Hepatocyte (in vitro differentiated cells): ENCODE measurements at regions not wholly inside any gene's neighbourhood (a gene's known extent, or its start where the extent isn't known, plus 50 kb on each side); places are given as distances from the start of the nearest gene placed in this dataset.
A peak's percentile ranks its signal among the peaks of the same experiment; 100 is the strongest.

Experiments
- DNase-seq: peaks from one replicate; pipeline ENCODE4 v3.0.0-alpha.2; 2016; ENCODE audit warnings: low spot score
- H2AFZ ChIP-seq: fragments of 200-600 bp; sonication (generic); 2 replicates; pipeline ENCODE4 v1.6.0; 2016; ENCODE audit warnings: antibody characterized with exemption, mild to moderate bottlenecking
- H3K27ac ChIP-seq: fragments of 200-600 bp; sonication (generic); 2 replicates; pipeline ENCODE4 v1.5.1; 2016; ENCODE audit warnings: mild to moderate bottlenecking
- H3K27me3 ChIP-seq: fragments of 200-600 bp; sonication (generic); 2 replicates; pipeline ENCODE4 v1.6.1; 2016
- H3K36me3 ChIP-seq: fragments of 200-600 bp; sonication (generic); replicated peaks from 2 replicates; pipeline ENCODE4 v1.5.1; 2016; ENCODE audit warnings: low read depth; ENCODE audit not compliant: insufficient read depth
- H3K4me1 ChIP-seq: fragments of 200-600 bp; sonication (generic); 2 replicates; pipeline ENCODE4 v1.5.1; 2016; ENCODE audit warnings: mild to moderate bottlenecking, moderate library complexity; ENCODE audit not compliant: insufficient read depth
- H3K4me2 ChIP-seq: fragments of 200-600 bp; sonication (generic); 2 replicates; pipeline ENCODE4 v1.6.0; 2016
- H3K4me3 ChIP-seq: fragments of 200-600 bp; sonication (generic); 2 replicates; pipeline ENCODE4 v1.5.1; 2016; ENCODE audit warnings: mild to moderate bottlenecking
- H3K79me2 ChIP-seq: fragments of 200-600 bp; sonication (generic); 2 replicates; pipeline ENCODE4 v1.6.0; 2017; ENCODE audit warnings: mild to moderate bottlenecking
- H3K9me2 ChIP-seq: fragments of 200-600 bp; sonication (generic); replicated peaks from 2 replicates; pipeline ENCODE4 v1.6.0; 2017; ENCODE audit warnings: mild to moderate bottlenecking; ENCODE audit not compliant: insufficient read depth
- H3K9me3 ChIP-seq: fragments of 200-600 bp; sonication (generic); 2 replicates; pipeline ENCODE4 v1.5.1; 2016; ENCODE audit warnings: low read depth, mild to moderate bottlenecking
- H4K20me1 ChIP-seq: fragments of 200-600 bp; sonication (generic); 2 replicates; pipeline ENCODE4 v1.6.0; 2016; ENCODE audit warnings: mild to moderate bottlenecking; ENCODE audit not compliant: insufficient read depth, poor library complexity, severe bottlenecking
- CTCF ChIP-seq: fragments of 200-600 bp; sonication (generic); IDR thresholded peaks from 2 replicates; pipeline ENCODE4 v1.5.1; 2016; ENCODE audit warnings: antibody characterized with exemption, mild to moderate bottlenecking; ENCODE audit not compliant: poor library complexity
- EZH2 ChIP-seq: fragments of 200-600 bp; sonication (generic); IDR thresholded peaks from 2 replicates; pipeline ENCODE4 v1.6.1; 2016; ENCODE audit warnings: antibody characterized with exemption, mild to moderate bottlenecking, borderline replicate concordance
- EZH2phosphoT487 ChIP-seq: fragments of 200-600 bp; sonication (generic); IDR thresholded peaks from one replicate; pipeline ENCODE4 v1.6.1; 2018; ENCODE audit warnings: antibody characterized with exemption, mild to moderate bottlenecking, low read depth, moderate library complexity; ENCODE audit not compliant: unreplicated experiment, severe bottlenecking
- WGBS: methylation state at CpG from one replicate; pipeline ENCODE4 v1.1.6; 2016; ENCODE audit warnings: low lambda C conversion rate; ENCODE audit errors: missing lambda C conversion rate; 5-methylcytosine and 5-hydroxymethylcytosine counted together

GRCh38 chr11:127679816-127680545 is 679.4 kb upstream of the KIRREL3 start:
- H3K4me3 ChIP-seq = no peak overlapping the region
- no peak for TF ChIP-seq CTCF
- TF ChIP-seq EZH2phosphoT487 = no peak
- no peak for TF ChIP-seq EZH2
- no peaks in the 10 kb centered on the region for H3K79me2 ChIP-seq
- H3K9me2 ChIP-seq = no peaks in the 10 kb centered on the region
- H3K4me1 ChIP-seq = no peaks in the 10 kb centered on the region
- H3K36me3 ChIP-seq = no peaks in the 10 kb centered on the region
- H4K20me1 ChIP-seq = no peaks in the 10 kb centered on the region
- H3K9me3 ChIP-seq = no peaks in the 10 kb centered on the region
- H3K4me2 ChIP-seq = no peak overlapping the region
- H3K27ac ChIP-seq = peak overlapping the region; percentile 24
- WGBS = 52% methylated on average over 8 of the region's 8 CpGs
- no peak overlapping the region for H2AFZ ChIP-seq
- no peaks in the 10 kb centered on the region for H3K27me3 ChIP-seq
- DNase-seq = peak; percentile 27

- H4K20me1 ChIP-seq = no peaks in the 10 kb centered on the region
- H2AFZ ChIP-seq = no peak overlapping the region
- no peaks in the 10 kb centered on the region for H3K36me3 ChIP-seq
- 88% methylated on average over 2 of the region's 2 CpGs for WGBS
- H3K4me1 ChIP-seq = no peaks in the 10 kb centered on the region
- no peak for TF ChIP-seq CTCF
- no peak for TF ChIP-seq EZH2phosphoT487
- TF ChIP-seq EZH2 = no peak
- no peak overlapping the region for H3K4me3 ChIP-seq
- H3K27me3 ChIP-seq = no peaks in the 10 kb centered on the region
- no peaks in the 10 kb centered on the region for H3K9me3 ChIP-seq
- DNase-seq = no peak
- H3K79me2 ChIP-seq = no peaks in the 10 kb centered on the region
- no peak overlapping the region for H3K27ac ChIP-seq
- no peaks in the 10 kb centered on the region for H3K9me2 ChIP-seq
- no peak overlapping the region for H3K4me2 ChIP-seq
Measured at GRCh38 chr11:127678631-127679030, 678.1 kb upstream of the KIRREL3 start.

GRCh38 chr11:127677660-127678425 is 677.3 kb upstream of the KIRREL3 start:
- Histone ChIP-seq H4K20me1 (no peaks in the 10 kb centered on the region), H3K9me2 (no peaks in the 10 kb centered on the region), H2AFZ (no peak overlapping the region), H3K4me3 (no peak overlapping the region), H3K27ac (no peak overlapping the region), H3K4me1 (no peaks in the 10 kb centered on the region), H3K4me2 (no peak overlapping the region), H3K9me3 (no peaks in the 10 kb centered on the region), H3K36me3 (no peaks in the 10 kb centered on the region), H3K27me3 (no peaks in the 10 kb centered on the region), H3K79me2 (no peaks in the 10 kb centered on the region)
- 93% methylated on average over 4 of the region's 4 CpGs for WGBS
- TF ChIP-seq EZH2phosphoT487 (no peak), EZH2 (no peak), CTCF (no peak)
- no peak for DNase-seq
